ENCODE measurements at regions not wholly inside any gene's neighbourhood (a gene's known extent, or its start where the extent isn't known, plus 50 kb on each side); places are given as distances from the start of the nearest gene placed in this dataset.

DNA sequence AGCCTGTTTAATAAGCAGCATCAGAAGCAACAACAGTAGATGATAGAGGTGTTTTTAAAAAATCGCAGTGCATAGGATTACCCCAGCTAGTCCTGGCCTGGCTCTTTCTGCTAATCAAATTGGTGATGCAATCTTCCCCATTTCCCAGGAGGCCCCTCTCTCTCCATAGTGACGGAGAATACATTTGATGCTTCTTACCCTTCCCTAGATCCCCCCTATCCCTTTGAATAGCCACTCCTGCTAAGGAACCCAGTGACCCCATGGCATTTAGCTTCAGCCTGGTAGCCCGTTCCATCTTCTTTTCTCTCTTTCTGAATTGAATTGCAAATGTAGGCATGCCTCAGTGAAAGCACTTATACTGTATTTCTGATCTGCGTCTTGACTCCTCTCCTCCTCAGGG lies 223.6 kb upstream of the GAP43 start:
- TF ChIP-seq CTCF (IDR thresholded peaks at IDR 0.05) (no peak), POLR2A (IDR thresholded peaks at IDR 0.05) (no peak)
